CD8-positive, alpha-beta memory T cell (primary cell): ENCODE measurements at regions not wholly inside any gene's neighbourhood (a gene's known extent, or its start where the extent isn't known, plus 50 kb on each side); places are given as distances from the start of the nearest gene placed in this dataset.

ENCODE experiments used
- CTCF ChIA-PET: fragments of 350-600 bp; sonication (Branson Sonifier 250); formaldehyde crosslinking; loops from one replicate; lab custom pipeline; 2021; ENCODE audit warnings: antibody characterized with exemption; lab: Charles Lee
- POLR2A ChIA-PET: fragments of 350-600 bp; sonication (Branson Sonifier 250); formaldehyde crosslinking; loops from one replicate; lab custom pipeline; 2021; ENCODE audit warnings: antibody characterized with exemption; lab: Charles Lee
- DNase-seq, 5 donors: peaks; one replicate each; pipeline versions ENCODE4 v3.0.0 to v3.0.0-alpha.2; 2020 to 2022; ENCODE audit warnings: mixed read lengths in 1 of 5
- H3K27ac ChIP-seq: one replicate; pipeline ENCODE4 v1.7.0; 2013; ENCODE audit warnings: low read depth, mild to moderate bottlenecking, low read length, moderate library complexity
- H3K27me3 ChIP-seq: 2 replicates; pipeline ENCODE4 v1.7.0; 2013; ENCODE audit warnings: low read length, mild to moderate bottlenecking; ENCODE audit not compliant: insufficient read depth, poor library complexity, severe bottlenecking
- H3K36me3 ChIP-seq: 2 replicates; pipeline ENCODE4 v1.7.0; 2013; ENCODE audit warnings: mild to moderate bottlenecking, low read length, moderate library complexity; ENCODE audit not compliant: insufficient read depth
- H3K4me1 ChIP-seq: 2 replicates; pipeline ENCODE4 v1.7.0; 2013; ENCODE audit warnings: mild to moderate bottlenecking, low read length, moderate library complexity; ENCODE audit not compliant: insufficient read depth
- H3K4me3 ChIP-seq: 2 replicates; pipeline ENCODE4 v1.7.0; 2013; ENCODE audit warnings: mild to moderate bottlenecking, low read length
- H3K9me3 ChIP-seq: 2 replicates; pipeline ENCODE4 v1.7.0; 2013; ENCODE audit warnings: mild to moderate bottlenecking, low read length
- H3K27ac Mint-ChIP-seq, 8 donors: one replicate each; pipeline ENCODE4 v1.8.0; 2020 to 2021; ENCODE audit warnings: mixed read lengths in 8 of 8, mild to moderate bottlenecking in 6 of 8, inconsistent platforms in 3 of 8, moderate library complexity in 3 of 8
- H3K27me3 Mint-ChIP-seq, 2 donors: one replicate each; pipeline ENCODE4 v1.8.0; 2020 to 2021; ENCODE audit warnings: mixed read lengths in 2 of 2, mild to moderate bottlenecking in 1 of 2, moderate library complexity in 1 of 2
- H3K36me3 Mint-ChIP-seq, 3 donors: one replicate each; pipeline ENCODE4 v1.8.0; 2020 to 2021; ENCODE audit warnings: mixed read lengths in 3 of 3, inconsistent platforms in 1 of 3, mild to moderate bottlenecking in 1 of 3
- H3K4me1 Mint-ChIP-seq, 3 donors: one replicate each; pipeline ENCODE4 v1.8.0; 2020 to 2021; ENCODE audit warnings: mixed read lengths in 3 of 3, inconsistent platforms in 1 of 3, mild to moderate bottlenecking in 1 of 3
- H3K4me3 Mint-ChIP-seq, 7 donors: one replicate each; pipeline ENCODE4 v1.8.0; 2020 to 2021; ENCODE audit warnings: mixed read lengths in 7 of 7, mild to moderate bottlenecking in 6 of 7, moderate library complexity in 4 of 7, inconsistent platforms in 2 of 7
- H3K9me3 Mint-ChIP-seq, 5 donors: one replicate each; pipeline ENCODE4 v1.8.0; 2020 to 2022; ENCODE audit warnings: mixed read lengths in 5 of 5, mild to moderate bottlenecking in 3 of 5, moderate library complexity in 2 of 5, inconsistent platforms in 1 of 5

GRCh38 chr1:170357750-170358149 is 174.2 kb upstream of the GORAB start:
- DNase-seq = no peak
- H3K9me3 Mint-ChIP-seq = peaks cover 2 to 15% (median 5%) of the 10 kb centered on the region in 5 donors
- no peak overlapping the region for H3K27ac Mint-ChIP-seq
- CTCF ChIA-PET = no interaction called here
- H3K4me1 ChIP-seq = no peaks in the 10 kb centered on the region
- H3K27me3 Mint-ChIP-seq = peaks cover 1 to 4% of the 10 kb centered on the region in 2 donors
- no peaks in the 10 kb centered on the region for H3K9me3 ChIP-seq
- H3K4me1 Mint-ChIP-seq = no peaks in the 10 kb centered on the region
- H3K4me3 ChIP-seq = no peak overlapping the region
- no peak overlapping the region for H3K27ac ChIP-seq
- no peaks in the 10 kb centered on the region for H3K27me3 ChIP-seq
- H3K36me3 ChIP-seq = no peaks in the 10 kb centered on the region
- H3K36me3 Mint-ChIP-seq = no peaks in the 10 kb centered on the region
- no peak overlapping the region for H3K4me3 Mint-ChIP-seq
- POLR2A ChIA-PET = no interaction called here

DNA sequence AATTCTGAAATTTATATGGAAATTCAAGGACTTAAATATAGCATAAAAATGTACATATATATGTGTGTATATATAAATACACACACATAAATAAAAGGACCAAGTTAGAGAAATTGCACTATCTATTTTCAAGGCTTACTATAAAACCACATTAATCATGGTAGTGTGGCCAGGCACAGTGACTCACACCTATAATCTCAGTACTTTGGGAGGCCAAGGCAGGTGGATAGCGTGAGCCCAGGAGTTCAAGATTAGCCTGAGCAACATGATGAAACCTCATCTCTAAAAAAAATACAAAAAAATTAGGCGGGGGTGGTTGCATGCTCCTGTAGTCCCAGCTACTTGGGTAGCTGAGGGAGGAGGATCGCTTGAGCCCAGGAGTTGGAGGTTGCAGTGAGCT is 171.4 kb upstream of the GORAB start:
- no peak for DNase-seq
- Mint-ChIP-seq H3K27ac (no peak overlapping the region), H3K27me3 (peaks cover 0 to 5% of the 10 kb centered on the region in 2 donors), H3K36me3 (no peaks in the 10 kb centered on the region), H3K4me1 (no peaks in the 10 kb centered on the region), H3K9me3 (peaks cover 2 to 25% (median 10%) of the 10 kb centered on the region in 5 donors), H3K4me3 (no peak overlapping the region)
- H3K27me3 ChIP-seq = no peaks in the 10 kb centered on the region
- H3K4me1 ChIP-seq = no peaks in the 10 kb centered on the region
- H3K27ac ChIP-seq = no peak overlapping the region
- H3K4me3 ChIP-seq = no peak overlapping the region
- ChIA-PET POLR2A (no interaction called here), CTCF (no interaction called here)
- no peaks in the 10 kb centered on the region for H3K36me3 ChIP-seq
- H3K9me3 ChIP-seq = no peaks in the 10 kb centered on the region

GRCh38 chr1:170365331-170365730 is 166.6 kb upstream of the GORAB start:
- Mint-ChIP-seq H3K4me1 (no peaks in the 10 kb centered on the region), H3K27ac (no peak overlapping the region), H3K36me3 (no peaks in the 10 kb centered on the region), H3K9me3 (peaks cover 0 to 17% (median 7%) of the 10 kb centered on the region in 5 donors), H3K27me3 (peaks cover 9 to 18% of the 10 kb centered on the region in 2 donors), H3K4me3 (no peak overlapping the region)
- H3K27ac ChIP-seq = no peak overlapping the region
- ChIA-PET POLR2A (no interaction called here), CTCF (no interaction called here)
- no peak for DNase-seq
- no peak overlapping the region for H3K4me3 ChIP-seq
- no peaks in the 10 kb centered on the region for H3K27me3 ChIP-seq
- no peaks in the 10 kb centered on the region for H3K4me1 ChIP-seq
- no peaks in the 10 kb centered on the region for H3K36me3 ChIP-seq
- no peaks in the 10 kb centered on the region for H3K9me3 ChIP-seq

DNA sequence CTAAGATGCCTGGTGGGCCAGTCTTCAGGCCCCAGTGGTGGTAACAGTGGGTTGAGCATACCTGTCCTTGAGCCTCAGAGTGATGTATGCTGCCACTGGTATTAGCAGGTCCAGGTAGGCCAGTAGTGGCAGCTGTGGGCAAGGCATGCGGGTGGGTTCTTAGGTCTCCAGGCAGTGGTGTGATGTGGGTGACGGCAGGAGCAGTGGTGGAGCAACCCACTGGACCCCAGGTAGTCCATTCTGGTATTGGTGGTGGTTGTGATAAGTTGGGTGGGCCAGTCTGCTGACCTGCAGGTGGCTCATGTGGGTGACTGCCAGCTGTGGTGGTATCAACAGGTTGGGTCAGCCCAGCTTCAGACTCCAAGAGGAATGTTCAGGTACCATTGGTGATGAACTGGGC is 165.0 kb upstream of the GORAB start:
- Histone ChIP-seq H3K4me3 (no peak overlapping the region), H3K4me1 (no peaks in the 10 kb centered on the region), H3K27me3 (no peaks in the 10 kb centered on the region), H3K27ac (no peak overlapping the region), H3K9me3 (no peaks in the 10 kb centered on the region), H3K36me3 (no peaks in the 10 kb centered on the region)
- H3K9me3 Mint-ChIP-seq = peaks cover 0 to 17% (median 4%) of the 10 kb centered on the region in 5 donors
- H3K27ac Mint-ChIP-seq = no peak overlapping the region
- H3K27me3 Mint-ChIP-seq = peaks cover 9 to 18% of the 10 kb centered on the region in 2 donors
- H3K4me3 Mint-ChIP-seq = no peak overlapping the region
- H3K4me1 Mint-ChIP-seq = no peaks in the 10 kb centered on the region
- ChIA-PET CTCF (no interaction called here), POLR2A (no interaction called here)
- no peaks in the 10 kb centered on the region for H3K36me3 Mint-ChIP-seq
- no peak for DNase-seq

DNA sequence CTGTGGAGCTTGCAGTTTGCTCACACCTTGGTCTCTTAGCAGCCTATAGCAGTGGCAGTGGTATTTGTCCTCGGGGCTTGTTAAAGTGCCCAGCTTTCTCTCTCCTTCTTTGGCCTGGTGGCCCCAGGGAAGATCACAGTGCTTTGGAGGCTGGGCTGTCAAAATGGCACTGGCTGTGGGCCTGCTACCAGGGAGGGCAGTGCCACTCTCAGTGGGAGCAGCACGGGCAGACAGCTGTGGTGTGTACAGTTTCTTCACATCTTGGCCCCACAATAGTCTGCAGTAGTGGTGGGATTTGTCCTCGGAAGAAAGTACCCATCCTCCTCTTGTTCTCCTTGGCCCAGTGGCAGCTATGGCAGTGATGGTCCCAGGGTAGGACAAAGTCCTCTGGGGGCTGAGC is 164.4 kb upstream of the GORAB start:
- Histone ChIP-seq H3K27me3 (no peaks in the 10 kb centered on the region), H3K4me3 (no peak overlapping the region), H3K36me3 (no peaks in the 10 kb centered on the region), H3K27ac (no peak overlapping the region), H3K9me3 (no peaks in the 10 kb centered on the region), H3K4me1 (no peaks in the 10 kb centered on the region)
- H3K27ac Mint-ChIP-seq = no peak overlapping the region
- DNase-seq = no peak
- H3K27me3 Mint-ChIP-seq = peaks cover 9 to 18% of the 10 kb centered on the region in 2 donors
- POLR2A ChIA-PET = no interaction called here
- peaks cover 0 to 12% (median 4%) of the 10 kb centered on the region in 5 donors for H3K9me3 Mint-ChIP-seq
- CTCF ChIA-PET = no interaction called here
- no peaks in the 10 kb centered on the region for H3K36me3 Mint-ChIP-seq
- H3K4me1 Mint-ChIP-seq = no peaks in the 10 kb centered on the region
- H3K4me3 Mint-ChIP-seq = no peak overlapping the region

- peaks cover 10 to 22% of the 10 kb centered on the region in 2 donors for H3K27me3 Mint-ChIP-seq
- Histone ChIP-seq H3K36me3 (no peaks in the 10 kb centered on the region), H3K9me3 (no peaks in the 10 kb centered on the region), H3K4me3 (no peak overlapping the region), H3K27me3 (no peaks in the 10 kb centered on the region), H3K27ac (no peak overlapping the region), H3K4me1 (no peaks in the 10 kb centered on the region)
- no peaks in the 10 kb centered on the region for H3K36me3 Mint-ChIP-seq
- no peak overlapping the region for H3K27ac Mint-ChIP-seq
- no peak overlapping the region for H3K4me3 Mint-ChIP-seq
- DNase-seq = no peak
- H3K9me3 Mint-ChIP-seq = peaks cover 0 to 6% (median 4%) of the 10 kb centered on the region in 5 donors
- H3K4me1 Mint-ChIP-seq = no peaks in the 10 kb centered on the region
- ChIA-PET CTCF (no interaction called here), POLR2A (no interaction called here)
Measured at GRCh38 chr1:170369000-170369399, 163.0 kb upstream of the GORAB start.

- POLR2A ChIA-PET = no interaction called here
- H3K9me3 Mint-ChIP-seq = peaks cover 3 to 6% (median 4%) of the 10 kb centered on the region in 5 donors
- DNase-seq = no peak
- no peaks in the 10 kb centered on the region for H3K4me1 Mint-ChIP-seq
- no peak overlapping the region for H3K27ac Mint-ChIP-seq
- Histone ChIP-seq H3K4me1 (no peaks in the 10 kb centered on the region), H3K4me3 (no peak overlapping the region), H3K27ac (no peak overlapping the region), H3K36me3 (no peaks in the 10 kb centered on the region), H3K9me3 (no peaks in the 10 kb centered on the region), H3K27me3 (no peaks in the 10 kb centered on the region)
- no peaks in the 10 kb centered on the region for H3K36me3 Mint-ChIP-seq
- H3K27me3 Mint-ChIP-seq = peaks cover 10 to 22% of the 10 kb centered on the region in 2 donors
- H3K4me3 Mint-ChIP-seq = no peak overlapping the region
- CTCF ChIA-PET = no interaction called here
Measured at GRCh38 chr1:170369417-170369816, 162.5 kb upstream of the GORAB start.

DNA sequence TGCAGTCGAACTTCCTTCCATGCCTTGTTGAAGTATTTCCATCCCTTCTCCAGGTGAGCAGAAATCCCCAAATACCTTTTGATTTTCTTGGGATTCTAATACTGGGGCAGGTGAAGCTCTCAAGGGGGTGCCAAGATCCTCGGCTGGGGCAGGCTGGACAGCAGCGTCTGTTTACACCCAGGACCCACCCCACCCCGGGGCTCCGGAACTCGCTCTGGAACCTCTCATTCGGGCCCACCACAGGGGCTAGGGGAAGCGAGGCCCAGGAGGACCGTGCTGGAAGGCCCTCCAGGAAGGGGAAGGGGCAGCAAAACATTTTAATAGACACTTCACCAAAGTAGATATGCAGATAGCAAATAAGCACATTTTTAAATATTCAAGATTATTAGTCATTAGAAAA is 161.9 kb upstream of the GORAB start:
- Mint-ChIP-seq H3K27me3 (peaks cover 10 to 22% of the 10 kb centered on the region in 2 donors), H3K9me3 (peaks cover 0 to 5% (median 4%) of the 10 kb centered on the region in 5 donors), H3K36me3 (no peaks in the 10 kb centered on the region), H3K27ac (no peak overlapping the region), H3K4me3 (no peak overlapping the region), H3K4me1 (no peaks in the 10 kb centered on the region)
- Histone ChIP-seq H3K4me3 (no peak overlapping the region), H3K27ac (no peak overlapping the region), H3K4me1 (no peaks in the 10 kb centered on the region), H3K9me3 (no peaks in the 10 kb centered on the region), H3K27me3 (no peaks in the 10 kb centered on the region), H3K36me3 (no peaks in the 10 kb centered on the region)
- POLR2A ChIA-PET = no interaction called here
- CTCF ChIA-PET = no interaction called here
- no peak for DNase-seq
